ENCODE measurements at regions not wholly inside any gene's neighbourhood (a gene's known extent, or its start where the extent isn't known, plus 50 kb on each side); places are given as distances from the start of the nearest gene placed in this dataset.
"Not testable (repeated sequence)": the region's sequence is repeated elsewhere in the genome, so short reads cannot be mapped to it uniquely, and the experiment has no call there.

- TF ChIP-seq CTCF (IDR thresholded peaks at IDR 0.05 in 4 of 5, conservative IDR thresholded peaks at IDR 0.05 in 1 of 5); POLR2A (IDR thresholded peaks at IDR 0.05): not testable (repeated sequence)
Observed at GRCh38 chr13:63791134-63791533, 2375.5 kb upstream of the PCDH20 start.

Data from gastrocnemius medialis (tissue), 4 donors.